Activated CD4-positive, alpha-beta T cell treated with anti-CD3 and anti-CD28 coated beads, Interleukin-2, amount 50 U/mL, for 4 hours (primary cell): ENCODE measurements at regions not wholly inside any gene's neighbourhood (a gene's known extent, or its start where the extent isn't known, plus 50 kb on each side); places are given as distances from the start of the nearest gene placed in this dataset.

Source experiments
- DNase-seq, 2 experiments: peaks; one replicate each; pipeline ENCODE4 v3.0.0-alpha.2; 2020

GRCh38 chr2:8407332-8407731 is 274.5 kb upstream of the ID2 start:
- DNase-seq, result no peak

- peak; percentile 12 to 44 for DNase-seq
Measured at GRCh38 chr2:8408560-8409460, 273.0 kb upstream of the ID2 start.

DNA sequence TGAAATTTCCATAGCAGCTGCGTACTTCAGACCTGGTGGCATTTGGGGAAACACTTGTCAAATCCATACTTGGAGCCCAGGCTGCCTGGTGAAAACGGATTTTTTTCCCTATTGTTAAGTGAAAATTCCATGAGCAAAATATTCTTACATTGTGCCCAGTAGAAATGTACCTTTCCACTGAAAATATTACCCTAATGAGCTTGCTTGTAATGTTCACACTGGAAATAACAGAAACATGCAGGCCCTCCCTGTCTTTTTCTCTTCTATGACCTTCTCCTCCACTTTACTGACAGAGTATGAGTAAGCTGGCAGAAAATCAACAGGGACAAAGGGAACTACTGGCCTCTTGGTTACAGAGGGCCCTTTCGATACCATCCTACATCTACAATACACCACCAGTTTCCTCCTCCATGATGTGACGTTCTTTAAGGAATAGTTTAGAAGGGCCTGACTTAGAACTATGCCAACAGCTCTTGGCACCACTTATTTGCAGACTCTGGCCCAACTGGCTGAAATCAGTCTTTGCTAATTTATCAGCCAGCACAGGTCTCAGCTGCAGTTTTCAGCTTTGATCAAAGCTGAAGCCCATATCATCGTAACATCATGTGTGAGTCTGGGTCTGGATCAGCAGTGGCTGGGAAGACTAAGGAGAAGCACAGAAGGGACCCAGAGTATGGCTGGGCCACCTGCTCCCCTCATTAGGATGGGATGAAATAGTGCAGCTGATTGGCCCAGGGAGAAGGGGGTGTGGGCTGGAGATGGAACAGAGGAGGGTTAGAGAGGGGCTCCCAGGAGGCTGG is 272.2 kb upstream of the ID2 start:
- DNase-seq, result no peak

DNA sequence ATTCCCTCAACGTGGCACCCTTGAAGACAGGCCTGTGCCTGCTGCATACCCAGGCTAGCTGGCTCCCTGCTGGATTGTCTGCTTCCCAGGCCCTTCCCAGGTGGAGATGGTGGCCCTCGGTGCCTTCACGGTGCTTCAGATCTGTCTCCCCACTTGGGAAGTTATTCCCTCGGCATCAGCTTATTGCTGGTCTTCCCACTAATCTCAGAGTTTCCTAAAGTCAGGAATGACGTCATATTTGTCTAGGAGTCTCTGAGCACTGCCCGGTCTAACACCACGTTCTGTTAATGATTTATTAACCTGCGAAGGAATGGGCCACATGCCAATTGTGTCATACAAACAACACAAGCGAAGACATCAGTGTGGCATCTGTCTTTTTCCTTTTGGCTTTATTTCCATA is 269.8 kb upstream of the ID2 start:
- DNase-seq, result no peak

DNA sequence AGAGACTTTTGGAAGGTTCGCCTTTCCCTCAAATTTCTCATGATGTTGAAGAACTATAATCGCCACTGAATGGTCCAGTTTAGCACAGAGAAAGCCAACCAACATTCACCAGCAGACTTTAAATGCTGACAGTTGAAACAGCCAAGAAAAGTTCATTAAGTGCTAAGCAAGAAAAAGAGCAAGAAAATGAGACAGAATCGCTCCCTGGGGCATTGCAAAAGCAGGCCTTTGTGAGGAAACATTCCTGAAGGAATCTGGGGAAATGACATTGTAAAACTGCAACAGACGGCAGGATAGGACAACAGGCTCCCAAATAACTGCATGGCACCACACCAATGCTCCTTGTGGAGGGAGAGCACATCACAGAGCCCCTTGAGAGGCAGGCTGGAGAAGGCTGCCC is 269.3 kb upstream of the ID2 start:
- no peak for DNase-seq

DNA sequence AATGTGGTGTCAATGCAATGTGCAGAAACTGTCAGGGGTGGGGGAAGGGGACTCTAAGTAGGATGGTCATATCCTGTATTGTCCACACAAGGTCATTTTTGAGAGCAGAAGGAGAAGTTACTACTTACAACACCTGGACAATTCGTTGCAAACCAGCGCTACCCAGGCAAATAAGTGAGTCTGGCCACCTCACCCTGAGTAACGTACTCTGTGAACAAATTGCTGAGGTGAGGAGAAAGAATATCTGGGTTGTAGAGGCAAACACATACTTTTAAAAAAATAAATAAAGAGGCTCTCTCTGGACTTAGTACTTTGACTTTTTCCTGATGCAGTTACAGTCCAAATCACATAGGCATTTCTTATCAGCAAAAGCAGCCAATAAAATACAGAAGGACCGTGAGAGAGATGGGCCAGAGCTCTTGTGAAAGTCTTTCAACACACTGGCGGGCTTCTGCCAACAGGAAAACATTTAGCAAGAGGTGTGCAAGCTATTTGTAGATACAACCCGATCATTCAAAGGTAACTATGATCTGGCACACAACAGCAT is 268.2 kb upstream of the ID2 start:
- DNase-seq, result no peak

DNA sequence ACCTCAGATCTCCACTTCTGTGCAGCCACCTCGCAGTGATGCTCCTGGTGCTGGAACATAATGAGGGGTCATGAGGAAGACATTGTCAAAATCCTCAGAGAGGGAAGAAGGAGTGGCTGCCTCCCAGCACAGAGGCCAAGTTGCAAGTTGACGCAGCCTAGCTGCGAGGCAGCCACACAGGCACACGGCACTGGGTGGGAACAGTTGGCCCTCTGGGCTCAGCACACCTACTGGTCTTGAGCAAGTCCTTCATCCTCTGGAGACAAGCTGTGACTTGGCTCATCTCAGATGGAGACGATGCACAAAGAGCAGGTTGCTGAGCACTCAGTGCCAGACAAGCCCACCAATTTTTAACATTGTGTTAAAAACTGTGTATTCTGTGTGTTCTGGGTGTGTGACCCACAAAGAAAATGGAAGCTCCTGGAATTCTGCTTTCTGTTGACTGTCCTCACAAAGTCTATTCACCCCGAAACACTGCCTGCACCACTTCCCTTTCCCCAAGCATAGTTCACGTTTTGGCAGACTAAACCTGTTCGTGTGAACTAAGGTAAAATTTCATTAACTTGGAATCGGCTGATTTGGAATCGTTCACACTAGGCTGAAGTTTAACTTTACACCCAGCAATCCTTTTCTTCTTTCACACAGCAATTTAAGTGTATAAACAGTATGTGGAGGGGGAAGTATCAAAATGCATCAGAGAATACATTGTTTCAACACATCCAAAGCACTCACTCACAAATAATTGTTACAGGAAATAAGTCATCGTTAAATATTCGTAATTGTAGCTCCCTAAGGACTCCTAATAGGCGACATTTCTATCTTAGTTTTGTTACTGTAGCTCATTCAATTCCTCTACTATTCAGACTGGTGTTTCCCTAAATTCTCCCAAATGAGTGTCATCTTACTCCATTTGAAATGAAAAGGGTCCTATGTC is 266.6 kb upstream of the ID2 start:
- no peak for DNase-seq

DNA sequence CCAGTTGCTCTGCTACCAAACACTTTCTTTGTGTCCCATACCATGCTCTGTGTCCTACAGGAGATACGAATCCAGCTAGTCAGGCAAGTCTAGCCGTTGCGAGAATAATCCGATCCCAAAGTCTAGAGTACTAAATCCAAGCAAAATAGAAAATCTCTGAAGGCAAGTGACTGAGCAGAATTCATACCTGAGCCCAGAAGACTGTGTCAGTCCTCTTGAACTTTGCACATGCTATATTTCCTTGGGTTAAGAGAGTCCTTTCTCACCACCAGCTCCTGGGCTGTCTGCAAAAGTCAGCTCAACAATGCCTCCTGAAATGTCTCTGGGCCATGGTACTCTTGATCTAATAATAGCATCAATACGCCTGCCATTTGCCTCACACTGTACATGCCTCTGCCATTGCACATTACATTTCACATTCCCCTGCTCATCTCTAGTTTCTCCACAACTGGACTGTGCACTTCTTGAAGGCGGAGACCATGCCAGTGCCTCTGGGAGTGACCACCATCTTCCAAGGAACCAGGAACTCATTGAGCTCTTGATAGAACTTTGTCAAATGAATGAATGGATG is 265.8 kb upstream of the ID2 start:
- no peak for DNase-seq

GRCh38 chr2:8416849-8417832 is 264.7 kb upstream of the ID2 start:
- no peak for DNase-seq

- no peak for DNase-seq
Measured at GRCh38 chr2:8418721-8419120, 263.1 kb upstream of the ID2 start.

DNA sequence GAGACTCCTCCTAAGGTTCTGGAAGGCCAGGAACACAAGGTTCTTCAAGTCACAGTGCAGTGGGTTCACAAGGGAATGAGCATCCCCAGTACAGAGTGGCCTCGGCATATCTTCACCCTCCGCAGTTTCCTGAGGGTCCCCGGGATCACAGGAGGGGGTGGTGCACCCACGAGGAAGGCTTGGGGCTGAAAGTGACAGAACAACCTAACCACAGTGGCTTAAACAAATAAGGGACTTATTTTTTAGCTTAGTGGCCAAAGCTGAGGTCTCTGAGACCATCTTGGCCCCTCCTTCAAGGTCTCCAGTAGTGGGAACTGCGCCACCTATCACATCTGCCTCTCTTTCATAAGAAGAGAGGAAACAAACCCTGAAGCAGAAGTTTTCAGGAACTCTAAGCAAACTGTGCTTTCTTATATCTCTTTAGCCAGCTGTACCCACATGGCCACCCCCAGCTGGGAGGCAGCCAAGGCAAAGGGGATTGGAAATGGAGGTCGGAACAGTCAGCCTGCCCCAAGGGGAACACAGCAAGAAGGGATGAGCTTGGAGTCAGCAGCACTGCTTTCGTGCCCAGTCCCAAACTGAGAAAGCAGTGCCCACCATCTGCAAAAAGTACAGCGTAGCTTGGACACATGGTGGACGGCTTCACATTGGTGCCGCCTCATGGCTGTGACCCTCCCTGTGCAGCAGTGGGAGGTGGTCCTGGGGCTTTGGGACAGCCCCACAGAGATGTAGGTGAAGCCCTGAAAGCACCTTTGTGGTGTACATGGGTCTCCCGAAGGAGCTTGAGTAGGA is 260.0 kb upstream of the ID2 start:
- no peak for DNase-seq

DNA sequence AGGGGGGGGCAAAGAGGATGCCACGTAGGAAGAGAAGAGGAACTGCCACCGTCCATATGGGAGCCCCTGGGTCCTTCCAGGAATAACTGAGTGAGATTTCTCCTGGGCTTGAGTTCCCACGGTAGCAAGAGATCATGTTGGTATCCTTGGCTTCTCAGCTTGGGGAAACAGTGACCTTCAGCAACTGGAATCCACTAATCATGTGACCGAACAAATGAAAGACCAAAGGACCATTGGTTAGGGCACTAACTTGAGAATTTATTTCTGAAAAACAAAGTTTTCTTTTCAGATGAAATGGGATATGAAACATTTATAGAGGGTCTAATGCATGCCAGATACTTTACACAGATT is 259.4 kb upstream of the ID2 start:
- DNase-seq, result no peak

GRCh38 chr2:8424997-8425900 is 256.6 kb upstream of the ID2 start:
- no peak for DNase-seq

- DNase-seq, result no peak
Measured at GRCh38 chr2:8426550-8426949, 255.3 kb upstream of the ID2 start.

GRCh38 chr2:8427211-8427610 is 254.6 kb upstream of the ID2 start:
- DNase-seq, result no peak

DNA sequence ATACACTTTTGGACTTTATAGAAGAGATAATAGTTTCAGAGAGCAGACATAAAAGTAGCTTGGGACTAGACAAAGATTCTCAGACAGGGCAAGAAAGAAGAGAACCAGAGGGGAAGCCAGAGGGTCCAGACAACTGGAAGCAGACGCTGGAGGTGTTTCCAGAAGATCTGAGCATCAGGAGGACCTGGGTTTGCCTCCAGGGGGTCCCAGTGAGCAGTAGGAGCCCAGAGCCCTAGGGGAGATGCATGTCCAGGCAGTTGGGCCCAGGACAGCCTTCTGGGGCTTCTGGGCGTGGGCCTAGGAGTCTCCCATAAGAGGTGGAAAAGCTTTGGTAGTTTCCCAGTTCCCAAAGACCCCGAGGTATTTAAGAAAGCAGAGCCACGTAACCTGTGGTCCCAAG is 251.2 kb upstream of the ID2 start:
- DNase-seq, result no peak

GRCh38 chr2:8431446-8432125 is 250.3 kb upstream of the ID2 start:
- no peak for DNase-seq

DNA sequence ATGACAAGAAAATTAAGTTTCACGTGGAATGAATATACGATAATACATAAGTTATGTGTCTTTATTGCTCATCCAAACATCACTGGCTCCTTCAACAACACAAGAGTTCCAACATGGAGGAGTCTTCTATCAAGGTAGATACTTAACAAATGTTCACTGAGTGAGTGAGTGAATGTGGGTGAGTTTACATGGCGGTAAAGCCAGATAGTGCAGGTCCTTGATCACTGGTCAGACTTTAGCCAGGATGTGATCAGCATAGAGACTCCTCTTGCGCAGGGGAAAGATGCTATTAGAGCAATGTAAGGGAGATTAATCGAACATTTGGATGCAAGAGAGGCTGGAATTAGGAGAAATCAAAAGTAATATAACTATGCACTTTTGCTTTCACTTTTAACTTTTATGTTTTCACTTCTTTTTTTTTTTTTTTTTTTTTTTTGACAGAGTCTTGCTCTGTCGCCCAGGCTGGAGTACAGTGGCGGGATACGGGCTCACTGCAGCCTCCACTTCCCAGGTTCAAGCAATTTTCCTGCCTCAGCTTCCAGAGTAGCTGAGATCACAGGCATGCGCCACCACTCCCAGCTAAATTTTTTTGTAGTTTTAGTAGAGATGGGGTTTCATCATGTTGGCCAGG is 249.0 kb upstream of the ID2 start:
- no peak for DNase-seq
